Prostate gland (tissue), 2 donors: ENCODE measurements at regions not wholly inside any gene's neighbourhood (a gene's known extent, or its start where the extent isn't known, plus 50 kb on each side); places are given as distances from the start of the nearest gene placed in this dataset.

ENCODE experiments used
- DNase-seq: peaks from one replicate; pipeline ENCODE4 v3.0.0-alpha.2; 2019; ENCODE audit warnings: low spot score
- H3K27ac ChIP-seq, 2 donors: fragments of 200-600 bp; sonication (generic); 2 replicates each; pipeline ENCODE4 v1.5.1; 2017 to 2019
- H3K27me3 ChIP-seq: fragments of 200-600 bp; sonication (generic); replicated peaks from 2 replicates; pipeline ENCODE4 v1.5.1; 2019; ENCODE audit not compliant: insufficient read depth
- H3K36me3 ChIP-seq, 2 donors: fragments of 200-600 bp; sonication (generic); 1 replicate in 1 of 2; 2 replicates in 1 of 2; pipeline versions ENCODE4 v1.5.1 to v1.8.1; 2017 to 2019
- H3K4me1 ChIP-seq: fragments of 200-600 bp; sonication (generic); replicated peaks from 2 replicates; pipeline ENCODE4 v1.5.1; 2019
- H3K4me3 ChIP-seq, 2 donors: fragments of 200-600 bp; sonication (generic); 2 replicates each; pipeline ENCODE4 v1.5.1; 2017 to 2019
- H3K9me3 ChIP-seq: fragments of 200-600 bp; sonication (generic); 2 replicates; pipeline ENCODE4 v1.5.1; 2017
- CTCF ChIP-seq, 4 experiments: fragments of 200-600 bp in 2 of 4; fragments of 450-650 bp in 2 of 4; sonication (generic) in 2 of 4; IDR thresholded peaks; 1 replicate in 3 of 4; 2 replicates in 1 of 4; pipeline ENCODE4 v1.5.1; 2016 to 2019; ENCODE audit warnings: antibody characterized with exemption in 4 of 4, mild to moderate bottlenecking in 2 of 4, moderate library complexity in 2 of 4
- POLR2A ChIP-seq: fragments of 450-650 bp; IDR thresholded peaks from one replicate; pipeline ENCODE4 v1.6.1; 2016; ENCODE audit warnings: antibody characterized with exemption, mild to moderate bottlenecking
- POLR2AphosphoS5 ChIP-seq: sonication (generic); formaldehyde crosslinking; IDR thresholded peaks from one replicate; pipeline ENCODE4 v1.6.1; 2017; ENCODE audit warnings: antibody characterized with exemption
- WGBS: methylation state at CpG from one replicate; pipeline ENCODE4 v1.1.5; 2018; 5-methylcytosine and 5-hydroxymethylcytosine counted together
- intact Hi-C: fragments of 100-400 bp; cut with DNase I; formaldehyde crosslinking; loops from one replicate; pipeline ENCODE4 v1.14.2; 2022

- Histone ChIP-seq H3K9me3 (no peaks in the 10 kb centered on the region), H3K4me1 (peaks cover 4% of the 10 kb centered on the region), H3K4me3 (peak overlapping the region; percentile 26 to 32), H3K36me3 (no peaks in the 10 kb centered on the region), H3K27ac (no peak overlapping the region), H3K27me3 (no peaks in the 10 kb centered on the region)
- TF ChIP-seq CTCF (IDR thresholded peaks at IDR 0.05), result no peak
- TF ChIP-seq POLR2A, result no peak
- no peak for TF ChIP-seq POLR2AphosphoS5
- DNase-seq, result no peak
- intact Hi-C loops, result no loop called here
- 4% methylated on average over 10 of the region's 10 CpGs for WGBS
These were observed 68.2 kb upstream of the TBCA start for GRCh38 chr5:77844373-77844622.

GRCh38 chr5:77843570-77844372, 67.6 kb upstream of the TBCA start:
- Histone ChIP-seq H3K36me3 (no peaks in the 10 kb centered on the region), H3K27me3 (no peaks in the 10 kb centered on the region), H3K4me3 (peak overlapping the region; percentile 26 to 32), H3K9me3 (no peaks in the 10 kb centered on the region), H3K4me1 (peaks cover 4% of the 10 kb centered on the region), H3K27ac (no peak overlapping the region)
- DNase-seq, result no peak
- WGBS, result 33% methylated on average over 24 of the region's 24 CpGs
- TF ChIP-seq POLR2AphosphoS5 (no peak), POLR2A (no peak), CTCF (IDR thresholded peaks at IDR 0.05) (no peak)
- intact Hi-C loops, result no loop called here

- no peak overlapping the region for H3K27ac ChIP-seq
- H3K4me3 ChIP-seq, result no peak overlapping the region
- WGBS, result 90% methylated on average over 2 of the region's 2 CpGs
- H3K4me1 ChIP-seq, result peaks cover 4% of the 10 kb centered on the region
- no peaks in the 10 kb centered on the region for H3K36me3 ChIP-seq
- DNase-seq, result no peak
- H3K27me3 ChIP-seq, result no peaks in the 10 kb centered on the region
- TF ChIP-seq POLR2AphosphoS5 (no peak), CTCF (IDR thresholded peaks at IDR 0.05) (no peak), POLR2A (no peak)
- no peaks in the 10 kb centered on the region for H3K9me3 ChIP-seq
- intact Hi-C loops, result no loop called here
These were observed 66.1 kb upstream of the TBCA start for GRCh38 chr5:77842243-77842642.

GRCh38 chr5:77841616-77842015, 65.5 kb upstream of the TBCA start:
- no peak for DNase-seq
- intact Hi-C loops, result no loop called here
- Histone ChIP-seq H3K36me3 (no peaks in the 10 kb centered on the region), H3K9me3 (no peaks in the 10 kb centered on the region), H3K27me3 (no peaks in the 10 kb centered on the region), H3K4me3 (no peak overlapping the region), H3K27ac (no peak overlapping the region), H3K4me1 (peaks cover 4% of the 10 kb centered on the region)
- TF ChIP-seq POLR2AphosphoS5, result no peak
- no peak for TF ChIP-seq POLR2A
- 92% methylated on average over 2 of the region's 2 CpGs for WGBS

GRCh38 chr5:77840930-77841329, 64.8 kb upstream of the TBCA start:
- 92% methylated on average over 6 of the region's 6 CpGs for WGBS
- Histone ChIP-seq H3K27ac (no peak overlapping the region), H3K36me3 (no peaks in the 10 kb centered on the region), H3K9me3 (no peaks in the 10 kb centered on the region), H3K4me3 (no peak overlapping the region), H3K27me3 (no peaks in the 10 kb centered on the region), H3K4me1 (peaks cover 4% of the 10 kb centered on the region)
- intact Hi-C loops, result no loop called here
- DNase-seq, result no peak
- no peak for TF ChIP-seq POLR2A
- no peak for TF ChIP-seq POLR2AphosphoS5
- TF ChIP-seq CTCF (IDR thresholded peaks at IDR 0.05), result no peak
